ENCODE measurements at regions not wholly inside any gene's neighbourhood (a gene's known extent, or its start where the extent isn't known, plus 50 kb on each side); places are given as distances from the start of the nearest gene placed in this dataset.

DNA sequence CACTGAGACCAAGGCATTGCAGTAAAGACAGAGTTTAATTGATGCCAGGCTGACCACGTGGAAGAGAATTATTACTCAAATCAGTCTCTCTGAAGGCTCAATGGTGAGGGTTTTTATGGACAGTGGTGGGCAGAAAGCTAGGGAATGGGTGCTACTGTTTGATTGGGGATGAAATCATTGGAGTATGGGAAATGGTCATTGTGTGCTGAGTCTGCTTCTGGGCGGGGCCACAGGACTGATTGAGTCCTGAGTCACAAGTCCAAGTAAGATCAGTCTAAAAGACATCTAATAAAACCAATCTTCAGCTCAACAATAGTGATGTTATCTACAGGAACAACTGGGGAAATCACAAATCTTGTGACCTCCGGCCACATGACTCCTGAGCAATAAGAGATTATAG is 868.4 kb downstream of the SORCS3 start:
- Mint-ChIP-seq H3K4me1 (no peaks in the 10 kb centered on the region), H3K9me3 (ENCODE audit: low read depth) (no peaks in the 10 kb centered on the region), H3K4me3 (no peak overlapping the region), H3K27ac (no peak overlapping the region), H3K27me3 (no peaks in the 10 kb centered on the region), H3K36me3 (no peaks in the 10 kb centered on the region)
- DNase-seq (no peak), ATAC-seq (no peak)
- CTCF ChIA-PET = no interaction called here

DNA sequence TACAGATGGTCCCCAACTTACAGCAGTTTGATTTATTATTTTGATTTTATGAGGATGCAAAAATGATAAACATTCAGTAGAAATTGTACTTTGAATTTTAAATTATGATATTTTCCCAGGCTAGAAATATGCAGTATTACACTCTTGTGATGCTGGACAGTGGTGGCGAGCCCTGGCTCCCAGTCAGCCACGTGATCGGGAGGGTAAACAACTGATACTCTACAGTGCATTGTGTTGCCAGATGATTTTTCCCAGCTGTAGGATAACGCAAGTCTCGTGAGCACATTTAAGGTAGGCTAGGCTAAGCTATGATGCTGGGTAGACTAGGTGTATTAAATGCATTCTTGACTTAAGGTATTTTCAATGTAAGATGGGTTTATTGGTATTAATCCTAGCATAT is 865.2 kb downstream of the SORCS3 start:
- CTCF ChIA-PET = no interaction called here
- DNase-seq = no peak
- no peak for ATAC-seq
- Mint-ChIP-seq H3K27me3 (no peaks in the 10 kb centered on the region), H3K4me3 (no peak overlapping the region), H3K27ac (no peak overlapping the region), H3K9me3 (ENCODE audit: low read depth) (no peaks in the 10 kb centered on the region), H3K36me3 (no peaks in the 10 kb centered on the region), H3K4me1 (no peaks in the 10 kb centered on the region)

DNA sequence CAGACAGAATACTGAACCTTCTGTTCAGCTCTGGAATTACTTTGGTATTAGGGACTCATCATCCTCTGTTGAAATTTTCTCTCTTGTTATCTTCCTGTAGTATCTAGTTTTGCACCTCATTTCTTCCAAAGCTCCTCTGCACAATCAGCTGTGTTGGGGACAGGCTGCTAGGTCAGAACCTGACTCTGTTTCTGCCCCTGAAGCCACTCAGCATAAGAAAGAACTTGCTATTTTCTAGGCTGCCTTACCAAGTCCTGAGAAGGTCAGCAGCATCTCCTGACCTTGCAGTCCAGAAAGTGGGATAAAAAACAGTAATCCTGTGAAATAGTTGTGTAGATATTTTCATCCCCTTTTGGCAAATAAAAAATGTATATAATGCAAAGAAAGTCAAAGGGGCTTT is 862.6 kb downstream of the SORCS3 start:
- DNase-seq (no peak), ATAC-seq (no peak)
- no peaks in the 10 kb centered on the region for H3K9me3 Mint-ChIP-seq (ENCODE audit: low read depth)
- no peaks in the 10 kb centered on the region for H3K27me3 Mint-ChIP-seq
- H3K36me3 Mint-ChIP-seq = no peaks in the 10 kb centered on the region
- H3K27ac Mint-ChIP-seq = no peak overlapping the region
- no peaks in the 10 kb centered on the region for H3K4me1 Mint-ChIP-seq
- CTCF ChIA-PET = no interaction called here
- no peak overlapping the region for H3K4me3 Mint-ChIP-seq

DNA sequence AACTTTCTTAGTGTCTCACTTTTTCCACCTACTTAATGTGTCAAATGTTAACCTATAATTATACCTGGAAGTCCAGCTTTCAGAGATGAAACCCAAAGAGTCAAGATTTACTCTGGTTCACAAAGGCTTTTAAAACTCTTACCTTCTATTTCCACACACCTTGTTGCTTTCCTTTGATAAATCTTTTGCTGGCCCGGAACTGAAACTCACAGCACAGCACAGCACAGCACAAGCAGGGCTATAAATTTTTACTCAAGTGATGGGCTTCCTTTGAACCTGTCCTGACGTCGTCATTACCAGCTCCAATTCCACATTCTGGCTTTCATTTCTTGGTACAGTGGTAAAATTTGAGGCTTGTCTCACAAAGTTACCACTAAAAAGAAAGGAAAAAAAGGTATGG is 861.0 kb downstream of the SORCS3 start:
- peaks cover 5% of the 10 kb centered on the region for H3K9me3 Mint-ChIP-seq (ENCODE audit: low read depth)

DNA sequence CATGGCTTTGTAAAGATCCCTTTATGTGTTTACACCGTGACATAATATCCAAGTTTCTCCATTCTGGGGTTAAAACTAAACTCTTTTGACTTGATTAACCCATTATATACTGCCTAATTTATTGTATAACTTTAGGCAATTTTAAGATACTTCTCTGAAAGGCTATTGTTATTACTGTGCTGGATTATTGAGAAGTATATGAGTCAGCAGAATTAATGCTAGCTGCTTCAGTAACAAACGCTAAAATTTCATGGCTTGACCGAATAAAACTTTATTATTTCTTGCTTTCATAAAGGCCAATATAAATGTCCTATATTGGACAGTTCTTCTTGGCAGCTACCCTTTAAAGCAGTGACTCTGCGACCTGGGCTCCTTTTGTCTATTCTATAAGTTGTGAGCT is 853.9 kb downstream of the SORCS3 start:
- Mint-ChIP-seq H3K36me3 (no peaks in the 10 kb centered on the region), H3K9me3 (ENCODE audit: low read depth) (peaks cover 10% of the 10 kb centered on the region), H3K27me3 (no peaks in the 10 kb centered on the region), H3K4me3 (no peak overlapping the region), H3K27ac (no peak overlapping the region), H3K4me1 (no peaks in the 10 kb centered on the region)
- CTCF ChIA-PET = no interaction called here
- DNase-seq = no peak
- no peak for ATAC-seq

More for the DNA sequence above, 861.0 kb downstream of the SORCS3 start:
- Mint-ChIP-seq H3K36me3 (no peaks in the 10 kb centered on the region), H3K27me3 (no peaks in the 10 kb centered on the region), H3K27ac (no peak overlapping the region), H3K4me1 (no peaks in the 10 kb centered on the region), H3K4me3 (no peak overlapping the region)
- DNase-seq (no peak), ATAC-seq (no peak)
- CTCF ChIA-PET = no interaction called here

DNA sequence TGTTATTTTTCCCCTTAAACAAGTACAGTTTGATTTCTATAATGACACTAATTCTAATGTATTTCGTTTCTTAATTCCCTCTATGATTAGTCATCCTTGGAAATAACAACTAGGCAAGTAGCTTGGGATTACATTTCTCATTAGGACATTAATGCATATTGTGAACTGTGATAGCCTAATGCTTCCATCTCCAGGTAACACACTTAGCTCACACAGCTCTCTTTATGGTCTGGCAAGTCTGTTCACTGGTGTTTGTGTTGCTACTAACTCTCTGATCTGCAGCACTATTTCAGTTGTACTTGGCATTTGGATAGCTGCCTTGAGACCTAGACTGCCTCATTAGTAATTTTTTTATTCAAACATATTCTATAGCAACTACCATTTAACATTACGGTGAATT is 853.2 kb downstream of the SORCS3 start:
- no peak for ATAC-seq
- CTCF ChIA-PET = no interaction called here
- DNase-seq = no peak
- Mint-ChIP-seq H3K9me3 (ENCODE audit: low read depth) (peaks cover 10% of the 10 kb centered on the region), H3K4me3 (no peak overlapping the region), H3K27ac (no peak overlapping the region), H3K4me1 (no peaks in the 10 kb centered on the region), H3K27me3 (no peaks in the 10 kb centered on the region), H3K36me3 (no peaks in the 10 kb centered on the region)

DNA sequence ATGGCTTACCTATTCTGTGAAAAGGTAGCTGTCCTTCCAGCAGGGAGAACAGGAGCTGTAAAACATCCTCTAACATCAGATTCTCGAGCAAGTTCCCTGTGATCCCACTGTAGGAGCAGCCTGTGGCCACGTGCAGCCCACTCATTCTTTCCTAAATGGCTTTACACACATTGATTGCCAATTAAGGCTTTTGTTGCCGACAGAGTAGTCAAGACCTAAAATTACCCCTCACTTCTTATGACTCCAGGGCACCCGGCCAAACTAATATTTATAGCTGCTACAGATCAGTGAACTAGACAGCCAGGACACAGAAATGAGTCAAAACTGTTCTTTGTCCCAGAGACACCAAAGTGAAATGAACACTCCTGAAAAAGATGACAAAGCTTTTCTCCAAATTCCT is 832.1 kb downstream of the SORCS3 start:
- H3K27ac Mint-ChIP-seq = no peak overlapping the region
- no peaks in the 10 kb centered on the region for H3K27me3 Mint-ChIP-seq
- no peaks in the 10 kb centered on the region for H3K36me3 Mint-ChIP-seq
- H3K9me3 Mint-ChIP-seq (ENCODE audit: low read depth) = no peaks in the 10 kb centered on the region
- H3K4me3 Mint-ChIP-seq = no peak overlapping the region
- CTCF ChIA-PET = no interaction called here
- DNase-seq (no peak), ATAC-seq (no peak)
- H3K4me1 Mint-ChIP-seq = no peaks in the 10 kb centered on the region

DNA sequence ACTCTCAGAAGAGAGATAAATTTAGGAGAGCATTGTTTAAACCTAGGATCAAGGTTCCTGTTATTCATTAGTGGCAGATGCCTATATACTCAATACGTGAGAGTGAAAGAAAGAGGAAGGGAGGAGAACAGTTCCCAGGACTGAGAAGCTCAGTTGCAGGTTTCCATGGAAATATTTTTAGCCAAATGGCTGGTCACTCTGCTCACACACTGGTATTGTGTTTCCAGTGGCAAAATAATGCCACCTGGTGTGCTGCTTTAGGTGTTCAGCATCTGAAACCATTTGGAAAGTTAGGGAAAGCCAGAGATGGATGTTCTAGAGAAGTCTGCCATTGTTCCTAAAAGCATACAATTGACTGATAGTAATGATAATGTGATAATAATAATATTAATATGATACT is 827.7 kb downstream of the SORCS3 start:
- ATAC-seq (no peak), DNase-seq (no peak)
- H3K27ac Mint-ChIP-seq = no peak overlapping the region
- peaks cover 7% of the 10 kb centered on the region for H3K9me3 Mint-ChIP-seq (ENCODE audit: low read depth)
- H3K36me3 Mint-ChIP-seq = no peaks in the 10 kb centered on the region
- CTCF ChIA-PET = no interaction called here
- H3K4me3 Mint-ChIP-seq = no peak overlapping the region
- H3K27me3 Mint-ChIP-seq = no peaks in the 10 kb centered on the region
- no peaks in the 10 kb centered on the region for H3K4me1 Mint-ChIP-seq

DNA sequence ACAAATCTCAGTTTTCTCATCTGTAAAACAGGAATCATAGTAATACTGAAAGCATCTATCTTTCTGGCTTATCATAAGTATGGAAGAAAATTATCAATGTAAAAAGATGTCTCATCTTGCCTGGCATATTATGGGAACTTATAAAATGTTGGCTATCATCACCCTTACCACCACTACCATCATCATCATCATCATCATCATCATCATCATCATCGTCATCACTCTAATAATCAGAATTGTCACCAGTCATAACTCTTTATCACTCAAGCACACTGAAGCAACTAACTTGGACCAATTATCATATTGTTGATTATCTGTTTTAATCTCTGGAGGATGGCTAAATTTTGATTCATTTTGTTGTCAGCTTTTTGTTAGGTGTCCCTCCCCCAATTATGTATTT is 825.4 kb downstream of the SORCS3 start:
- Mint-ChIP-seq H3K36me3 (no peaks in the 10 kb centered on the region), H3K27ac (no peak overlapping the region), H3K9me3 (ENCODE audit: low read depth) (peaks cover 12% of the 10 kb centered on the region), H3K4me3 (no peak overlapping the region), H3K4me1 (no peaks in the 10 kb centered on the region), H3K27me3 (no peaks in the 10 kb centered on the region)
- CTCF ChIA-PET = no interaction called here
- DNase-seq = no peak
- ATAC-seq = no peak

DNA sequence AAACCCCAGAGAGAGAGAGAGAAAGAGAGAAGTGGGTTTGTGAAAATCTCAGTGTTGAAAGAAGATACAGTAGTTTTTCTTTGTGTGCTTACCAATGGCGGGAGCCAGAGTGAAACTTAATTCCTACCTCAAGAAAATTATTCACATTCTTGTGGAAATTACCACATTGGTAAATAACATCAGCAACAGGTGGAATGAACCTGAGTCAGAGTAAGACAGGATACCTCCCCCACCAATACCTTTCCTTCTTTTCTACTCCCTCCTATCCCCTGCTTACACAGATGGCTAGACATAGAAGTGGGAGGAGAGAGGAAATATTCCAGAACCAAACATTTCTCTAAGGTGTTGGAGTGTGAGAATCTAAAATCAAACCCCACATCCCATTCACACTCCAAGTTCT is 793.9 kb downstream of the SORCS3 start:
- Mint-ChIP-seq H3K36me3 (no peaks in the 10 kb centered on the region), H3K9me3 (ENCODE audit: low read depth) (peaks cover 4% of the 10 kb centered on the region), H3K27me3 (no peaks in the 10 kb centered on the region), H3K4me1 (no peaks in the 10 kb centered on the region), H3K4me3 (no peak overlapping the region), H3K27ac (no peak overlapping the region)
- ATAC-seq (no peak), DNase-seq (no peak)
- CTCF ChIA-PET = no interaction called here

DNA sequence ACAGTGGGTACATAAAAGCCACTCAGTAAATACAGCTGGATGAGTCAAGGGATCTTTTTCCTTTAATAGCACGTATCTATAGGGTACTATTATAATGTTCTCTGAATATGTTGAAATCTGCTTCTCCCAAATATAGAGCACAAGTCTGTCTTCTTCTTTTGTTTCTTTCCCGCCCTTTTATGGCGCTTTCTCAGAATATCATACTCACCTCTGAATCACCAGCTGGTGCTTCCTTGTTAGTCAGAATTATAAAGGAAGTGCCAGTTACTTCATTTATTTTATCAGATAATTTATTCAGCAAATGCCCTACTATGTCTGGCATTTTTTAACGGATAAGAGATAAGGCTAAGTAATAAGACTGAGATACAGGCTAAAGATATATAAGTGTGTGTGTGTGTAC is 772.9 kb downstream of the SORCS3 start:
- CTCF ChIA-PET = no interaction called here
- Mint-ChIP-seq H3K9me3 (ENCODE audit: low read depth) (peaks cover 2% of the 10 kb centered on the region), H3K4me3 (no peak overlapping the region), H3K27me3 (no peaks in the 10 kb centered on the region), H3K36me3 (no peaks in the 10 kb centered on the region), H3K27ac (no peak overlapping the region), H3K4me1 (no peaks in the 10 kb centered on the region)
- ATAC-seq (no peak), DNase-seq (no peak)

DNA sequence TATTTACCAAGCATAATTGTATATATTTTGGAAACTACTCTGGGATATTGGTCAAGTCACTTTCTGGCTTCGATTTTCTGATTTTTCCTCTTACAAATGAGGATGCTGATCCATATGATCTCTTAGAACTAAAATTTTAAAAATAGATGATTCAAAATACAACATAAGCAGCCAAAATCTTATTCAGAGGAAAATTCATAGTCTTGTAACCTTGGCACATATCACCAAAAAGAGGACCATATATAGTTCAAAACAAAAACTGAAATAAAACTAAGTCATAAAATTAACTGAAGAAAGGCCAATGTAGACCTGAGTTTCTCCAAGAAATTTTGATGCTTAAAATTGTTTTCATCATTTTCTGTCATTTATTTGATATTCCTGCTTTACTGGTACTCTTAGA is 768.3 kb downstream of the SORCS3 start:
- no peaks in the 10 kb centered on the region for H3K4me1 Mint-ChIP-seq
- CTCF ChIA-PET = no interaction called here
- H3K27ac Mint-ChIP-seq = no peak overlapping the region
- ATAC-seq = no peak
- no peak for DNase-seq
- no peaks in the 10 kb centered on the region for H3K27me3 Mint-ChIP-seq
- peaks cover 4% of the 10 kb centered on the region for H3K9me3 Mint-ChIP-seq (ENCODE audit: low read depth)
- H3K4me3 Mint-ChIP-seq = no peak overlapping the region
- no peaks in the 10 kb centered on the region for H3K36me3 Mint-ChIP-seq

DNA sequence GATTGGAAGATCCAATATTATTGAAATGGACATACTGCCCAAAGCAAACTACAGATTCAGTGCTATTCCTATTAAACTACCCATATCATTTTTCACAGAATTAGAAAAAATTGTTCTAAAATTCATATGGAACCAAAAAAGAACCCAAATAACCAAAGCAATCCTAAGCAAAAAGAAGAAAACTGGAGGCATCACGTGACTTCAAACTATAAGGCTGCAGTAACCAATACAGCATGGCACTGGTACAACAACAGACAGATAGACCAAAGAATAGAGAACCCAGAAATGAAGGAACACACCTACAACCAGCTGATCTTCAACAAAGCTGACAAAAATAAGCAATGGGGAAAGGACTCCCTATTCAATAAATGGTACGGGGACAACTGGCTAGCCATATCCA is 765.4 kb downstream of the SORCS3 start:
- Mint-ChIP-seq H3K27ac (no peak overlapping the region), H3K4me1 (no peaks in the 10 kb centered on the region), H3K27me3 (no peaks in the 10 kb centered on the region), H3K4me3 (no peak overlapping the region), H3K36me3 (no peaks in the 10 kb centered on the region), H3K9me3 (ENCODE audit: low read depth) (peaks cover 4% of the 10 kb centered on the region)
- DNase-seq (no peak), ATAC-seq (no peak)
- CTCF ChIA-PET = no interaction called here

DNA sequence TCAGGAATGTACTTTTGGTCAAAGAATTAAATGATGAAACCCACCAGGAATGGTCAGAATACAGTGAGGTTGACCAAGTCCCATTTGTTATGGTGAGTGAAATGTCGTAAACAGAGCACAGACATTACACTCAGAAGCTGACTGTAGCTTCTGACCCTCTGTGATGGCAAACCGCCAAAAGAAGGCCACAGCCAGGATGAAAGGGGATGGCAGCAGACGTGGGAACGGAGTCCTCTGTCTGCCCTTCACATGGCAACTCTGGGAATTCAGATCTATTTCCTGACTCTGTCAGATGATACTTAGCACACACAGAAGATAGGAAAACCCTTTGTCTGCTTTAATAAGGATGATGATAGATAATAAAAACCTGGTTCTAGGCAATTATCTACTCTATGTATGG is 757.1 kb downstream of the SORCS3 start:
- ATAC-seq = no peak
- CTCF ChIA-PET = no interaction called here
- Mint-ChIP-seq H3K9me3 (ENCODE audit: low read depth) (no peaks in the 10 kb centered on the region), H3K27ac (no peak overlapping the region), H3K4me1 (no peaks in the 10 kb centered on the region), H3K27me3 (no peaks in the 10 kb centered on the region), H3K4me3 (no peak overlapping the region), H3K36me3 (no peaks in the 10 kb centered on the region)
- DNase-seq = no peak

DNA sequence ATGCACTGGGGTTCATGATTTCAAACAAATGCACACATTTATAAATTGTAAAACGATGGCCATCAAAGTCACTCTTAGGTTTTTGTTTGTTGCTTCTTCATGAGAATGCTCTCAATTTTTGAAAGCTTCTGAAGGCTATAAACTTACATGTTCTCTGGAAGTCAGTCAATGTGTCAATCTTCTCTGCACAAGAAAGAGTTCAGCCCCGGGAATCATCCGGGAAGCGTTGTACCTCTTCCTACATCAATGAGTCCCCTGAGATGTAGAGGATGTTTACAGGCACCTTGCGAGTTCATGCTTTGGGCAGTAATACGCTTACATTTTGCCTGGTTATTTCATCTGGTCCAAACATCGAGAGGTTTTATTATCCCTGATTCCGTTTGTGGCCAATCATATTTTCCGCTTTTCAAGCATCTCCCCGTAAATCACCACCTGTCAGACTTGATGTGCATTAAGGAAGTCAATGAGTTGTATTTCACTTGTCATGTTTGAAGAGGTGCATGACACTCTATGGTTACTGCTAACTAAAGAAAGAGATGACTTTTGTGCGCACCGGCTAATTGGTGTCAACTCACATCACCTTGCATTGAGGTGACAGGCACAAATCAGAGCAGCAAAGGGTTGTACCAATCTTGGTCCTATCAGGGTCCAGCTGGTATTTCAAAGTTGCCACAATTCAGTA is 750.7 kb downstream of the SORCS3 start:
- DNase-seq (no peak), ATAC-seq (no peak)
- no peaks in the 10 kb centered on the region for H3K4me1 Mint-ChIP-seq
- no peaks in the 10 kb centered on the region for H3K27me3 Mint-ChIP-seq
- peaks cover 2% of the 10 kb centered on the region for H3K9me3 Mint-ChIP-seq (ENCODE audit: low read depth)
- CTCF ChIA-PET = no interaction called here
- H3K27ac Mint-ChIP-seq = no peak overlapping the region
- no peak overlapping the region for H3K4me3 Mint-ChIP-seq
- no peaks in the 10 kb centered on the region for H3K36me3 Mint-ChIP-seq
